ENCODE measurements at regions not wholly inside any gene's neighbourhood (a gene's known extent, or its start where the extent isn't known, plus 50 kb on each side); places are given as distances from the start of the nearest gene placed in this dataset.

- no peak for DNase-seq
These were observed 162.8 kb downstream of the SREK1 start for GRCh38 chr5:66306844-66307315.

GRCh38 chr5:66307647-66308241, 163.6 kb downstream of the SREK1 start:
- DNase-seq, result peak; percentile 73

GRCh38 chr5:66312266-66312665, 168.2 kb downstream of the SREK1 start:
- DNase-seq, result no peak

GRCh38 chr5:66315784-66316183, 171.7 kb downstream of the SREK1 start:
- no peak for DNase-seq

GRCh38 chr5:66322786-66323528, 178.9 kb downstream of the SREK1 start:
- DNase-seq, result no peak

- no peak for DNase-seq
These were observed 179.4 kb downstream of the SREK1 start for GRCh38 chr5:66323529-66323895.

GRCh38 chr5:66324357-66324756, 180.3 kb downstream of the SREK1 start:
- DNase-seq, result no peak

- DNase-seq, result no peak
These were observed 182.2 kb downstream of the SREK1 start for GRCh38 chr5:66326276-66326675.

GRCh38 chr5:66327008-66327407, 182.9 kb downstream of the SREK1 start:
- DNase-seq, result no peak

- no peak for DNase-seq
These were observed 185.0 kb downstream of the SREK1 start for GRCh38 chr5:66329078-66329477.

GRCh38 chr5:66333192-66333591, 189.1 kb downstream of the SREK1 start:
- DNase-seq, result no peak

- no peak for DNase-seq
These were observed 193.6 kb downstream of the SREK1 start for GRCh38 chr5:66337626-66338226.

- DNase-seq, result no peak
These were observed 194.7 kb downstream of the SREK1 start for GRCh38 chr5:66338828-66339227.

GRCh38 chr5:66339896-66340295, 195.8 kb downstream of the SREK1 start:
- DNase-seq, result no peak

- no peak for DNase-seq
These were observed 196.7 kb downstream of the SREK1 start for GRCh38 chr5:66340786-66341185.

- no peak for DNase-seq
These were observed 198.3 kb downstream of the SREK1 start for GRCh38 chr5:66342341-66342880.

- no peak for DNase-seq
These were observed 199.4 kb downstream of the SREK1 start for GRCh38 chr5:66343370-66344071.

GRCh38 chr5:66344544-66344943, 200.4 kb downstream of the SREK1 start:
- no peak for DNase-seq

- no peak for DNase-seq
These were observed 201.2 kb downstream of the SREK1 start for GRCh38 chr5:66345281-66345680.

- no peak for DNase-seq
These were observed 202.8 kb downstream of the SREK1 start for GRCh38 chr5:66346869-66347268.

GRCh38 chr5:66348387-66349125, 204.5 kb downstream of the SREK1 start:
- no peak for DNase-seq

GRCh38 chr5:66351813-66352212, 207.7 kb downstream of the SREK1 start:
- DNase-seq, result no peak

GRCh38 chr5:66353186-66353585, 209.1 kb downstream of the SREK1 start:
- DNase-seq, result no peak

All from RPMI8226 (cell line).